ENCODE measurements at regions not wholly inside any gene's neighbourhood (a gene's known extent, or its start where the extent isn't known, plus 50 kb on each side); places are given as distances from the start of the nearest gene placed in this dataset.

DNA sequence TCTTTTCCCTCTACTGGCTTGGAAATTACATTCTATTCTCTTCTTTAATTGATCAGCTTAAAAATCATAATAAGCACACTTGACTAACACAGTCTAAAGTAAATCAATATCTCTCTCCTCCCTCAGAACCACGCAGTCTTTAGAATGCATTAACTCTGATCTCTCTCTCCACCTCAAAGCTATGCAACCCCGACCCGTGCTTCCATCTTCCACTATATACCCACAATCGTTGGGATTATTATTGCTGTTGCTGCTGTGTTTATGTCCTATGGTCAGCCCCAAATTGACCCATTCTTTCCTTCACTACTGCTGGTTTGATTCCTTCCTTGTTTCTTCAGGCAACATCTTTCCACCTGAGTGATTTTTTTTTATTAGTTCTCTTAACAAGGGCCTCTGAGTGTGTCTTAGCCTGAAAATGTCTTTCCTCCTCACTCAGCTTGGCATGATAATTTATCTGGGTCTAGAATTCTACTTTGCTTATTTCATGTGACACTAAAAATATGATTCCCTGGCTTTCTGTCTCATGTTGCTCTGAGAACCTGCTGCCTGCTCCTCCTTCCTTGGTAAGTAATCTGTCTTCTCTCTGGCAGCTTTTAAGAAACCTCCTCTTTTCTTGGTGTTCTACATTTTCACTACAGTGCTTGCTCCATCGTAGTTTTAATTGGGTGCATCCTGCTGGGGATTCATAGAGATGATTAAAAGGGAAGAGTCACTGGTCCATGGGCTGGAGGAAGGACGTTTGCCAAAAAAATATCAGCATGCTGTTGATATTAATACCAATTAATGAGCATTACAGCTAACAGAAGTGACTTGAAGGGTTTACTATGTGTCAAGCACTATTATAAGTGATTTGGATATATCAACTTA lies 472.2 kb downstream of the MATN1 start:
- no peaks in the 10 kb centered on the region for H3K4me1 ChIP-seq (ENCODE audit: insufficient read depth, low read length)
- 1% methylated on average over 6 of the region's 6 CpGs for WGBS (ENCODE audit: low lambda C conversion rate)
- POLR2A ChIA-PET, result no interaction called here
- H3K79me2 ChIP-seq (ENCODE audit: insufficient read depth, low read length), result no peaks in the 10 kb centered on the region
- no peaks in the 10 kb centered on the region for H3K36me3 ChIP-seq (replicated peaks in 1 of 2; ENCODE audit: control insufficient read depth in 1 of 2, insufficient read depth in 2 of 2, low read length in 2 of 2)
- CTCF ChIA-PET (ENCODE audit: low intra/inter-chr PET ratio, low total read pairs), result no interaction called here
- no peak overlapping the region for H3K27ac ChIP-seq (ENCODE audit: extremely low read length, insufficient read depth, low read length)
- H3K27me3 ChIP-seq (ENCODE audit: control insufficient read depth in 1 of 2, insufficient read depth in 2 of 2, low read length in 2 of 2), result peaks cover 0 to 7% of the 10 kb centered on the region in 2 experiments; a peak in 3 of 5 replicates
- intact Hi-C loops (cut with micrococcal nuclease; ENCODE audit: unreplicated experiment), result no loop called here
- TF ChIP-seq, protein P1, sequence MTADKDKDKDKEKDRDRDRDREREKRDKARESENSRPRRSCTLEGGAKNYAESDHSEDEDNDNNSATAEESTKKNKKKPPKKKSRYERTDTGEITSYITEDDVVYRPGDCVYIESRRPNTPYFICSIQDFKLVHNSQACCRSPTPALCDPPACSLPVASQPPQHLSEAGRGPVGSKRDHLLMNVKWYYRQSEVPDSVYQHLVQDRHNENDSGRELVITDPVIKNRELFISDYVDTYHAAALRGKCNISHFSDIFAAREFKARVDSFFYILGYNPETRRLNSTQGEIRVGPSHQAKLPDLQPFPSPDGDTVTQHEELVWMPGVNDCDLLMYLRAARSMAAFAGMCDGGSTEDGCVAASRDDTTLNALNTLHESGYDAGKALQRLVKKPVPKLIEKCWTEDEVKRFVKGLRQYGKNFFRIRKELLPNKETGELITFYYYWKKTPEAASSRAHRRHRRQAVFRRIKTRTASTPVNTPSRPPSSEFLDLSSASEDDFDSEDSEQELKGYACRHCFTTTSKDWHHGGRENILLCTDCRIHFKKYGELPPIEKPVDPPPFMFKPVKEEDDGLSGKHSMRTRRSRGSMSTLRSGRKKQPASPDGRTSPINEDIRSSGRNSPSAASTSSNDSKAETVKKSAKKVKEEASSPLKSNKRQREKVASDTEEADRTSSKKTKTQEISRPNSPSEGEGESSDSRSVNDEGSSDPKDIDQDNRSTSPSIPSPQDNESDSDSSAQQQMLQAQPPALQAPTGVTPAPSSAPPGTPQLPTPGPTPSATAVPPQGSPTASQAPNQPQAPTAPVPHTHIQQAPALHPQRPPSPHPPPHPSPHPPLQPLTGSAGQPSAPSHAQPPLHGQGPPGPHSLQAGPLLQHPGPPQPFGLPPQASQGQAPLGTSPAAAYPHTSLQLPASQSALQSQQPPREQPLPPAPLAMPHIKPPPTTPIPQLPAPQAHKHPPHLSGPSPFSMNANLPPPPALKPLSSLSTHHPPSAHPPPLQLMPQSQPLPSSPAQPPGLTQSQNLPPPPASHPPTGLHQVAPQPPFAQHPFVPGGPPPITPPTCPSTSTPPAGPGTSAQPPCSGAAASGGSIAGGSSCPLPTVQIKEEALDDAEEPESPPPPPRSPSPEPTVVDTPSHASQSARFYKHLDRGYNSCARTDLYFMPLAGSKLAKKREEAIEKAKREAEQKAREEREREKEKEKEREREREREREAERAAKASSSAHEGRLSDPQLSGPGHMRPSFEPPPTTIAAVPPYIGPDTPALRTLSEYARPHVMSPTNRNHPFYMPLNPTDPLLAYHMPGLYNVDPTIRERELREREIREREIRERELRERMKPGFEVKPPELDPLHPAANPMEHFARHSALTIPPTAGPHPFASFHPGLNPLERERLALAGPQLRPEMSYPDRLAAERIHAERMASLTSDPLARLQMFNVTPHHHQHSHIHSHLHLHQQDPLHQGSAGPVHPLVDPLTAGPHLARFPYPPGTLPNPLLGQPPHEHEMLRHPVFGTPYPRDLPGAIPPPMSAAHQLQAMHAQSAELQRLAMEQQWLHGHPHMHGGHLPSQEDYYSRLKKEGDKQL (CRISPR knock-in tag; IDR thresholded peaks at IDR 0.05; ENCODE audit: low read depth), result no peak
- TF ChIP-seq SMAD9 (CRISPR knock-in tag; IDR thresholded peaks at IDR 0.05), result no peak
- no peak for TF ChIP-seq ZNF720 (CRISPR knock-in tag; IDR thresholded peaks at IDR 0.05)
- TF ChIP-seq, protein P2, sequence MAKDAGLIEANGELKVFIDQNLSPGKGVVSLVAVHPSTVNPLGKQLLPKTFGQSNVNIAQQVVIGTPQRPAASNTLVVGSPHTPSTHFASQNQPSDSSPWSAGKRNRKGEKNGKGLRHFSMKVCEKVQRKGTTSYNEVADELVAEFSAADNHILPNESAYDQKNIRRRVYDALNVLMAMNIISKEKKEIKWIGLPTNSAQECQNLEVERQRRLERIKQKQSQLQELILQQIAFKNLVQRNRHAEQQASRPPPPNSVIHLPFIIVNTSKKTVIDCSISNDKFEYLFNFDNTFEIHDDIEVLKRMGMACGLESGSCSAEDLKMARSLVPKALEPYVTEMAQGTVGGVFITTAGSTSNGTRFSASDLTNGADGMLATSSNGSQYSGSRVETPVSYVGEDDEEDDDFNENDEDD (CRISPR knock-in tag; IDR thresholded peaks at IDR 0.05; ENCODE audit: borderline replicate concordance), result no peak
- TF ChIP-seq, protein P3, sequence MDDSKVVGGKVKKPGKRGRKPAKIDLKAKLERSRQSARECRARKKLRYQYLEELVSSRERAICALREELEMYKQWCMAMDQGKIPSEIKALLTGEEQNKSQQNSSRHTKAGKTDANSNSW (CRISPR knock-in tag; IDR thresholded peaks at IDR 0.05; ENCODE audit: borderline replicate concordance), result no peak
- TF ChIP-seq SKI (IDR thresholded peaks at IDR 0.05; ENCODE audit: partially characterized antibody), result no peak
- no peak for TF ChIP-seq GATAD1 (CRISPR knock-in tag; IDR thresholded peaks at IDR 0.05)
- TF ChIP-seq ZNF572 (CRISPR knock-in tag; IDR thresholded peaks at IDR 0.05), result no peak
- TF ChIP-seq TP53 (CRISPR knock-in tag; conservative IDR thresholded peaks at IDR 0.05), result no peak
- TF ChIP-seq, protein P4, sequence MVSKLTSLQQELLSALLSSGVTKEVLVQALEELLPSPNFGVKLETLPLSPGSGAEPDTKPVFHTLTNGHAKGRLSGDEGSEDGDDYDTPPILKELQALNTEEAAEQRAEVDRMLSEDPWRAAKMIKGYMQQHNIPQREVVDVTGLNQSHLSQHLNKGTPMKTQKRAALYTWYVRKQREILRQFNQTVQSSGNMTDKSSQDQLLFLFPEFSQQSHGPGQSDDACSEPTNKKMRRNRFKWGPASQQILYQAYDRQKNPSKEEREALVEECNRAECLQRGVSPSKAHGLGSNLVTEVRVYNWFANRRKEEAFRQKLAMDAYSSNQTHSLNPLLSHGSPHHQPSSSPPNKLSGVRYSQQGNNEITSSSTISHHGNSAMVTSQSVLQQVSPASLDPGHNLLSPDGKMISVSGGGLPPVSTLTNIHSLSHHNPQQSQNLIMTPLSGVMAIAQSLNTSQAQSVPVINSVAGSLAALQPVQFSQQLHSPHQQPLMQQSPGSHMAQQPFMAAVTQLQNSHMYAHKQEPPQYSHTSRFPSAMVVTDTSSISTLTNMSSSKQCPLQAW (CRISPR knock-in tag; IDR thresholded peaks at IDR 0.05), result no peak
- TF ChIP-seq SYNCRIP (IDR thresholded peaks at IDR 0.05; ENCODE audit: insufficient read depth, low read depth, low read length), result no peak
- TF ChIP-seq, protein P5, sequence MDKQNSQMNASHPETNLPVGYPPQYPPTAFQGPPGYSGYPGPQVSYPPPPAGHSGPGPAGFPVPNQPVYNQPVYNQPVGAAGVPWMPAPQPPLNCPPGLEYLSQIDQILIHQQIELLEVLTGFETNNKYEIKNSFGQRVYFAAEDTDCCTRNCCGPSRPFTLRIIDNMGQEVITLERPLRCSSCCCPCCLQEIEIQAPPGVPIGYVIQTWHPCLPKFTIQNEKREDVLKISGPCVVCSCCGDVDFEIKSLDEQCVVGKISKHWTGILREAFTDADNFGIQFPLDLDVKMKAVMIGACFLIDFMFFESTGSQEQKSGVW (CRISPR knock-in tag; IDR thresholded peaks at IDR 0.05; ENCODE audit: borderline replicate concordance), result no peak
- no TSS peak for BruUV-seq (replicated peaks)
- H3K9ac ChIP-seq (ENCODE audit: insufficient read depth, low read depth, low read length), result no peak overlapping the region
- no peak for FAIRE-seq
- H3K9me3 ChIP-seq (ENCODE audit: low read length), result no peaks in the 10 kb centered on the region
- no peak overlapping the region for H2AFZ ChIP-seq (ENCODE audit: low read length)
- H3K4me2 ChIP-seq (ENCODE audit: low read depth, low read length), result no peak overlapping the region
- no peaks in the 10 kb centered on the region for H4K20me1 ChIP-seq (ENCODE audit: insufficient read depth, low read length)
- H3K4me3 ChIP-seq (replicated peaks in 1 of 3; ENCODE audit: insufficient read depth in 1 of 3, low read depth in 2 of 3, low read length in 3 of 3), result no peak overlapping the region
- in situ Hi-C loops (cut with HindIII; ENCODE audit: extremely low pct_ligation_motif_present, low pct_unique_long_range_greater_than_20kb), result no loop called here
- ATAC-seq, result no peak
- no peak for DNase-seq (ENCODE audit: low spot score)
